G401 (cell line): ENCODE measurements at regions not wholly inside any gene's neighbourhood (a gene's known extent, or its start where the extent isn't known, plus 50 kb on each side); places are given as distances from the start of the nearest gene placed in this dataset.

Source experiments
- DNase-seq: peaks from one replicate; pipeline ENCODE4 v3.0.0-alpha.2; 2015; ENCODE audit warnings: low spot score
- in situ Hi-C: cut with HindIII; loops from 2 replicates; pipeline ENCODE4 v1.10.0; 2016; ENCODE audit warnings: low sequenced_read_pairs, mixed read lengths

GRCh38 chrX:45859407-45859806 is 658.7 kb upstream of the DIPK2B start:
- DNase-seq, result no peak
- in situ Hi-C loops, result no loop called here

- in situ Hi-C loops, result no loop called here
- no peak for DNase-seq
These were observed 652.2 kb upstream of the DIPK2B start for GRCh38 chrX:45852884-45853283.

DNA sequence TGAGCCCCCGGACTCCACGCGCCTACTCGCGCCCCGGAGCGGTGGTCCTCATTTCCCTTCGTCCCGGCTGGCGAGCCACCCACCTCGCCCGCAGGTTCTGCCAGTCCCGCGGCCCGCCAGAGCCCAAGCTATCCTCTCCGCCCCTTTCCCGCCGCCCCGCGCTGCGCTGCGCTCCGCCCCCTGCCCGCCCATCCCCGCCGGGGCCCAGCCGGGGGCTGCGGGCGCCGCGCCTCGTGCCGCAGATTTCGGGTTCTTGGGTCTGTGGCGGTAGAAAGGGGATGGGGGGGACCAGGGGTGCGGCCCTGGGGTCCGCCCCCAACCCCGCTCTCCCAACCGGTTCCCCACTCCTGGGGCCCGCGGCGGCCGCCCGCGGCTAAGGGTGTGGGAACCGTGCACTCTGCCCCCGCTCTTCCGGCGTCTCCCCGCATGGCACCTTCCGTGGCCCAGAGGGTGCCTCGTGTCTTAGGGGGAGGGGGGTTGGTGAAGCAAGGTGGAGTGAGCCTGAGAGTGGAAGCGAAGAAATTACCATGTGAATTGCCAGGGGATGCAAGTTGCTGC is 650.8 kb upstream of the DIPK2B start:
- DNase-seq, result no peak
- in situ Hi-C loops, result no loop called here

DNA sequence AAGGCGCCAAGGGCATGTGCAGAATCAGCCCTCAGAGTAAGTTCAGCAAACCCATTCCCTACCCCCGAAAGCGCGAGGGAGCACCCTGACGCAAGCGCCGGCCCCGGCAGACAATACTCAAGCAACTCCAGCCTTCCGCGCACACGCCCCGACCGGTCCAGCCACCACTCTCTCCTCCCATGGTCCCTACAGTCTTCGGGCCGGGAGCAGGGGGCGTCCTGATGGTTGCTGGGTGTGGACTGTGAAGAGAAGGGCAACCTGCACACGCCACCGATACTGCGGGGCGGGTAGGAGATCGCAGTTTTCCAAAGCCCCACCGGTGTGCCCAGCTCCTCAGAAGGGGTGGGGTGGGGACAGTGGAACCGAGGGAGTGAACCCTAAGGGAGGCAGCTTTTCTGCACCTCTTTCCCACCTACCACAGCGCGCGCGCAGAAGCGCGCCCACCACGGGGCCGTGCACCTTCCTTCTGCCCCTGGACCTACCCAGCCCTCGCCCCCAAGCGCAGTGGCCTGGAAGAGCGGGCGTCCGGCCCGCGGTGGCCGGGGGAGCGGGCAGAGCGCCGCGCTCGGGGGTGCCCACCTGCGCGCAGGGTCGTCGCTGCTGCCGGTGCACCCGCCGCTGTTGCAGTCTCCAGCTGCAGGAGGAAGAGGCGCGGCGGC is 650.2 kb upstream of the DIPK2B start:
- in situ Hi-C loops, result no loop called here
- peak; percentile 13 for DNase-seq

GRCh38 chrX:45850197-45850774 is 649.6 kb upstream of the DIPK2B start:
- in situ Hi-C loops, result no loop called here
- DNase-seq, result peak; percentile 12

DNA sequence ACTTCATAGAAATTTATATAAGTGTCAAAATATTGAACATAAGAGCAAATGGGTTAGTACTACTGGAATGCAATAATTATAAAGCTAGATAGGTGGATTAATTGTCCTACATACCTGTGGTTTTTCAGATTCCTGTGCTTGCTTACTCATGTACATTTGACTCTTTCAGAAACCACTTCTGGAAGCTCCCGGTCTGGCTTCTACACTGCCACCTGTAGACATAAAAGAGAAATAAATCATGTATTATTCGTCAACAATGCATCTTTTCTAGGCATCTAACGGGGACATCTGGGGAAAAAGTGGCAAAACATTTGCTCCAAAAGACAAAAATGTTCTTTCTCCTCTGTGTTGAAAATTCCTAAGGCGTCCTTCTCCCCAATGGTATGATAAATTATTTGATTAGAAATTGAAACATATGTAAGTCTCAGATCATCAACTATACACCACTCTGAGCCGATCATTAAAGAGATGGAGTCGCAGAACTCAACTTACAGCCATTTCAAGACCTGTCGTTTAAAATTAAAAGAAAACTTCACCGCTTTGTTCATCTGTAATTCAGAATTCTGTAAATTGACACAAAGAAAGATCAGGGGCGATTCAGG is 648.7 kb upstream of the DIPK2B start:
- DNase-seq, result peak; percentile 42
- in situ Hi-C loops, result no loop called here

DNA sequence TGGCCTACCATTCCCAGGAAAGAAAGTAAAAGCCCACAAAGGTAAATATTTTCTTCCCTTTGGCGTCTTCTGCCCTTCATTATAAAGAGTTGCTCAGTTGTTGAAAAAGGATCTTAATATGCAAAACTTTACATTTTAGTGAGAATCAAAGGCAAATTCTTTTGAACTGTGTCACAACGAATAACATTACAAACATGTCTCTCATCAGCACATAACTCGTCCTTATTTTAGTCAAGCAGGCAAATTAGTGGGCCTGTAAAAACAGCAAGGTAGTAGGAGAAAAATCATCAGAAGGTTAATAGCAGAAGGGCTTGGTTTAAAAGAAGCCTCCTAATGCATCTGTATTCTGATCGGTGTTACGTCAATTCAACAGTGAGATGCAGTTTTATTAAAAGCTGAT is 647.3 kb upstream of the DIPK2B start:
- in situ Hi-C loops, result no loop called here
- no peak for DNase-seq

GRCh38 chrX:45846328-45846727 is 645.7 kb upstream of the DIPK2B start:
- DNase-seq, result no peak
- in situ Hi-C loops, result no loop called here

- DNase-seq, result no peak
- in situ Hi-C loops, result no loop called here
These were observed 644.5 kb upstream of the DIPK2B start for GRCh38 chrX:45845142-45845541.

- in situ Hi-C loops, result no loop called here
- DNase-seq, result no peak
These were observed 642.8 kb upstream of the DIPK2B start for GRCh38 chrX:45843518-45843917.

GRCh38 chrX:45842926-45843315 is 642.2 kb upstream of the DIPK2B start:
- DNase-seq, result no peak

GRCh38 chrX:45842207-45842925 is 641.7 kb upstream of the DIPK2B start:
- in situ Hi-C loops, result no loop called here
- DNase-seq, result no peak

More at GRCh38 chrX:45842926-45843315, 642.2 kb upstream of the DIPK2B start:
- in situ Hi-C loops, result no loop called here

DNA sequence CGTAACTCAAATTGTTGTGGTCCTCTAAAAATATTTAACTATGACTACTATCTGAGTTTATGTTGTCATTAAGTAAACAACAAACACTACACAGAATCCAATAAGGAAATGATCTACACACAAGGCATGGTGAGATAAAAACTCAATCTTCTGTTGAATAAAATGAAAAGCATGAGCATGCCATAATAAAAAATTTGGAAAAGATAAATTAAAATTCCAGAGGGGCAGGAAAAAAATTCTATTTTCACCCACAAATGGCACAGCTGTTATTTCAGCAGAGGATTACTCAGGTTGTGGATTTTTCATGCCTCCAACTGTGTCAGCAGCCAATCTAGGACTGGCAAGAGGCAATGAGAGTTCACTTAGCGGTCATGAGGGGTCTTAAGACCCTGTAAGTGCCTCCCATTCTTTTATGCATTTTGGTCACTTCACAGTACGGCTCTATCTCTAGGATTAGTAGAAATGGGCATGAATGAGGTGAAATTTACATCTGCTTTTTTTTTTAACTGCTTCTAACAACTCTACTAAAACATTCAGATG is 639.8 kb upstream of the DIPK2B start:
- in situ Hi-C loops, result no loop called here

DNA sequence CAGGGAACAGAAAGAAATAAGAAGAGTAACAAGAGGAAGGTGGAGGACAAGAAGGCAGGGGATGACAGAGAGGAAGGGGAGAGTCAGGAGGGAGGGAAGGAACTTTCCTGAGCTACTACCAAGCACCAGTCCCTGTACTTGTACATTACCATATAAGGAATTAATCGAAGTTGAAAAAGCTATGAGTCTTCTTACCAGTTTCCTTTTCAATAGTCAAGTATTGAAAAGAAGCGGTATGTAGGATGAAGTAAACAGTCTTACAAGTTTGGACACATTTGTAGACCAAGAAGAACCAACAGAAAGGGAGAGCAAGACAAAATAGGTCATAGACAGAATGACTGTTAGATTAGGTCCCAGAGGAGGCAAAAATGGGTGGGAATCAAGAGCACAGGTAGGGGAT is 629.7 kb upstream of the DIPK2B start:
- in situ Hi-C loops, result no loop called here
- no peak for DNase-seq

More for the DNA sequence above, 639.8 kb upstream of the DIPK2B start:
- DNase-seq, result no peak

GRCh38 chrX:45824471-45824870 is 623.8 kb upstream of the DIPK2B start:
- peak; percentile 60 for DNase-seq

DNA sequence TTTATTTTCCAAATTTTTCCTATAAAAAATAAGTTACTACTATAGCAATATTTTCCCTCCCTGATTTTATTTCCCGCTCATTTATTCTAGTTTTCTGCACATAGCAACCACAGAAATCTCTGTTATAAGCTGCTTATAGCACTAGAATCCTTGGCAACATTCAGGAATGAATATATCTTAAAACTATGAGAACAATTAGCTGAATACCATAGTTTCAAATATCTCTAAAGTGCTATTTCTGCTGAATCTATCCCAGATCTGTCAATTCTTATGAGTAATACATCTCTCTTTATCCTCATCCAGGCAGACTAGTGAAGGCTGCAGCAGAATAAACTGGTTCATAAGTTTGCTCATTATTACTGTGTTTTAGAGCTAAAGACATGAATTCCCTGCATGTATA is 622.9 kb upstream of the DIPK2B start:
- in situ Hi-C loops, result no loop called here
- DNase-seq, result no peak

More at GRCh38 chrX:45824471-45824870, 623.8 kb upstream of the DIPK2B start:
- in situ Hi-C loops, result no loop called here

- DNase-seq, result no peak
- in situ Hi-C loops, result no loop called here
These were observed 621.4 kb upstream of the DIPK2B start for GRCh38 chrX:45822124-45822523.

- DNase-seq, result no peak
- in situ Hi-C loops, result no loop called here
These were observed 618.2 kb upstream of the DIPK2B start for GRCh38 chrX:45818913-45819312.

DNA sequence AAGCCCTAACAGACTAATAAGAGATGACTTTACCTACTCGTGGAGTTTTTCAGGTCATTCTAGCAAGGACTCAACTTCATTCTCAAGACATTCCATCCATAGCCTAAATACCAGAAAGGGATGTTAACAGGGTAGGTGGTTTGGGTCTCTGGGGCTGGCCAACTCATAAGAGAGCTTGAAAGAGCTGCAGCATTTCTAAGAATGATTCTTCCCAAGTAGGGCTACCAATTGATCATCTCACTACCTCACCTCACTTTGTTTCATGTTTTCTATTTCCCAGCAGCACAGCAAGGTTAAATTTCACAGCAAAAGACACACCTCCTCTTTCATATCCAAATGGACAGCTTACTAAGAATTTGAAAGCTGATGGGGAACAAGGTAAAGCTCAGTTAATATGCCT is 614.8 kb upstream of the DIPK2B start:
- no peak for DNase-seq
- in situ Hi-C loops, result no loop called here

- in situ Hi-C loops, result no loop called here
These were observed 610.6 kb upstream of the DIPK2B start for GRCh38 chrX:45811326-45811725.

More at GRCh38 chrX:45811326-45811725, 610.6 kb upstream of the DIPK2B start:
- DNase-seq, result no peak
